ENCODE measurements at regions not wholly inside any gene's neighbourhood (a gene's known extent, or its start where the extent isn't known, plus 50 kb on each side); places are given as distances from the start of the nearest gene placed in this dataset.
A peak's percentile ranks its signal among the peaks of the same experiment; 100 is the strongest.

DNA sequence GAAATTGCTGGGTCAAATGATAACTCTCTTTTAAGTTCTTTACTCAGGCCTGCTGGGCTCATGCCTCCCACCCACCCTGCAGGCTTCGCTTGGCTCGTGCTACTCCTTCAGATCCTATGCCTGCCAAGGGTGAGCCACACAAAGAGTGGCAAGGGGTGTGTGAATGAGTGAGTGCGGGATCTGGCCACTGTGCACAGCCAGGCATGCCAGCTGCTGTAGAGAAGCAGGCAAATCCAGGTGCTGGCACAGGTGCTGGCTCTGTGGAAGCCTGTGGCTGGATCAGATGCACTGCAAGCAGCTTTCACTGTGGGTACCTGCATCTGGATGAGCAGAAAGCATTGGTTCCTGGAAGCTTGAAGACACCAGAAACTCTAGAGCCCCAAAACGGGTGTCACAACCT is 1055.7 kb upstream of the EPHA6 start:
- Histone ChIP-seq H3K79me1 (ENCODE audit: low read depth, low read length) (no peaks in the 10 kb centered on the region), H2BK120ac (ENCODE audit: low read depth, low read length) (no peak overlapping the region), H2BK12ac (ENCODE audit: low read length) (no peak overlapping the region), H3K9ac (ENCODE audit: low read depth, low read length, poor library complexity) (no peak overlapping the region), H2BK5ac (ENCODE audit: low read length) (no peak overlapping the region), H4K8ac (ENCODE audit: low read depth, low read length) (no peak overlapping the region), H3K4me1 (ENCODE audit: control insufficient read depth in 2 of 2, insufficient read depth in 1 of 2, low read depth in 1 of 2, low read length in 2 of 2) (no peaks in the 10 kb centered on the region), H3K23ac (ENCODE audit: low read depth, low read length, poor library complexity) (no peak overlapping the region), H3K4ac (ENCODE audit: low read length) (no peak overlapping the region), H3K9me3 (replicated peaks in 1 of 2; ENCODE audit: control insufficient read depth in 2 of 2, insufficient read depth in 1 of 2, low read depth in 1 of 2, low read length in 2 of 2) (no peaks in the 10 kb centered on the region), H4K91ac (ENCODE audit: low read depth, low read length, poor library complexity) (no peak overlapping the region), H3K14ac (ENCODE audit: low read length) (no peak overlapping the region), H3K18ac (ENCODE audit: low read length) (no peak overlapping the region), H2AK5ac (ENCODE audit: low read depth, low read length) (peak overlapping the region; percentile 37), H3K27me3 (ENCODE audit: control insufficient read depth in 3 of 3, insufficient read depth in 3 of 3, low read depth in 1 of 3, low read length in 3 of 3) (no peaks in the 10 kb centered on the region), H3K27ac (replicated peaks; ENCODE audit: low read length) (no peak overlapping the region), H3K4me3 (ENCODE audit: low read length in 2 of 2) (no peak overlapping the region), H3K4me2 (ENCODE audit: insufficient read depth, low read length, poor library complexity, severe bottlenecking) (no peak overlapping the region), H2BK15ac (ENCODE audit: low read length) (no peak overlapping the region), H2AFZ (ENCODE audit: low read length) (no peak overlapping the region), H3K36me3 (replicated peaks in 1 of 2; ENCODE audit: control insufficient read depth in 2 of 2, insufficient read depth in 2 of 2, low read length in 2 of 2) (no peaks in the 10 kb centered on the region)
- WGBS, 2 donors (ENCODE audit: extremely low coverage in 2 of 2, insufficient read length in 2 of 2, insufficient replicate concordance in 1 of 2) = no CpG with 5 or more reads among the region's 4 CpGs
- no peak for DNase-seq (ENCODE audit: low spot score)

DNA sequence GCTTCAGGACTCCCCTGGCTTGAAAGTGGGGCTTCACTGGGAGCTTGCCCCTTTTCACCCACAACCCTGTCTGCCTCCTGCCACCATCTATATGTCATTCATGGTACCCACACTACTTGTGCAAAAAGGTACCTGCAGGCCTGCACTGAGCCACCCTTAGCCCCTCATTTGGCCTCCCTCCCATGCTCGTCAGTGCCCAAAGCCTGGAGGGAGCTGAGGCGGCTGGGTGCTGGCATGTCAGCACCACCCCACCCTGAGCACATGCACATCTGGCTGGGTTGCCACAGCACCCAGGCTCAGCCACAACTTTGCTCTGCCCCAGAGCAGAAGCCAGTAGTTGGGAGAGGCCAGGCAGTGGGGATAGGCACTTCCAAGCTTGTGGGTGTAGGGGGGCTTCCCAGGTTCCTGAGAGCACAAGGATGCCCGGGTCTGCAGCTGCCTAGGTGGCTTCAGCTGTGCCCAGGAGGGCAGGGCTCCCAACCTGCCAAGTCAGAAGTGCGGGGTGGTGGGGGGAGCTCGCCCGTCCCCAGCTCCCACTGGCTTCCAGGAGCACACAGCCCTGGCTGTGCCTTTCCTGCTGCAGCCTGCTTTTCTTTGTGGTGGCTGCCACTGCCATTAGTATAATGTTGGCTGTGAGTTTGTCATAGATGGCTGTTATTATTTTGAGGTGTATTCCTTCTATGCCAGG is 1054.6 kb upstream of the EPHA6 start:
- Histone ChIP-seq H3K79me1 (ENCODE audit: low read depth, low read length) (no peaks in the 10 kb centered on the region), H3K4ac (ENCODE audit: low read length) (peak overlapping the region; percentile 78), H3K18ac (ENCODE audit: low read length) (peak overlapping the region; percentile 59), H3K27ac (replicated peaks; ENCODE audit: low read length) (no peak overlapping the region), H2BK120ac (ENCODE audit: low read depth, low read length) (no peak overlapping the region), H3K9me3 (replicated peaks in 1 of 2; ENCODE audit: control insufficient read depth in 2 of 2, insufficient read depth in 1 of 2, low read depth in 1 of 2, low read length in 2 of 2) (no peaks in the 10 kb centered on the region), H3K4me3 (ENCODE audit: low read length in 2 of 2) (no peak overlapping the region), H2BK15ac (ENCODE audit: low read length) (no peak overlapping the region), H3K4me2 (ENCODE audit: insufficient read depth, low read length, poor library complexity, severe bottlenecking) (no peak overlapping the region), H3K4me1 (ENCODE audit: control insufficient read depth in 2 of 2, insufficient read depth in 1 of 2, low read depth in 1 of 2, low read length in 2 of 2) (no peaks in the 10 kb centered on the region), H2AFZ (ENCODE audit: low read length) (no peak overlapping the region), H3K9ac (ENCODE audit: low read depth, low read length, poor library complexity) (no peak overlapping the region), H3K23ac (ENCODE audit: low read depth, low read length, poor library complexity) (no peak overlapping the region), H4K8ac (ENCODE audit: low read depth, low read length) (no peak overlapping the region), H4K91ac (ENCODE audit: low read depth, low read length, poor library complexity) (no peak overlapping the region), H2AK5ac (ENCODE audit: low read depth, low read length) (no peak overlapping the region), H3K27me3 (ENCODE audit: control insufficient read depth in 3 of 3, insufficient read depth in 3 of 3, low read depth in 1 of 3, low read length in 3 of 3) (no peaks in the 10 kb centered on the region), H3K36me3 (replicated peaks in 1 of 2; ENCODE audit: control insufficient read depth in 2 of 2, insufficient read depth in 2 of 2, low read length in 2 of 2) (no peaks in the 10 kb centered on the region), H2BK5ac (ENCODE audit: low read length) (no peak overlapping the region), H3K14ac (ENCODE audit: low read length) (no peak overlapping the region), H2BK12ac (ENCODE audit: low read length) (no peak overlapping the region)
- no CpG with 5 or more reads among the region's 6 CpGs for WGBS, 2 donors (ENCODE audit: extremely low coverage in 2 of 2, insufficient read length in 2 of 2, insufficient replicate concordance in 1 of 2)
- DNase-seq (ENCODE audit: low spot score) = no peak

- no peak for DNase-seq (ENCODE audit: low spot score)
- H2AK5ac ChIP-seq (ENCODE audit: low read depth, low read length) = no peak overlapping the region
- WGBS, 2 donors (ENCODE audit: extremely low coverage in 2 of 2, insufficient read length in 2 of 2, insufficient replicate concordance in 1 of 2) = no CpG with 5 or more reads among the region's 5 CpGs
- no peak overlapping the region for H3K4me3 ChIP-seq (ENCODE audit: low read length in 2 of 2)
- no peaks in the 10 kb centered on the region for H3K4me1 ChIP-seq (ENCODE audit: control insufficient read depth in 2 of 2, insufficient read depth in 1 of 2, low read depth in 1 of 2, low read length in 2 of 2)
- H3K9ac ChIP-seq (ENCODE audit: low read depth, low read length, poor library complexity) = no peak overlapping the region
- no peak overlapping the region for H2BK120ac ChIP-seq (ENCODE audit: low read depth, low read length)
- no peak overlapping the region for H3K18ac ChIP-seq (ENCODE audit: low read length)
- H3K4me2 ChIP-seq (ENCODE audit: insufficient read depth, low read length, poor library complexity, severe bottlenecking) = no peak overlapping the region
- no peak overlapping the region for H4K91ac ChIP-seq (ENCODE audit: low read depth, low read length, poor library complexity)
- no peak overlapping the region for H4K8ac ChIP-seq (ENCODE audit: low read depth, low read length)
- H3K9me3 ChIP-seq (replicated peaks in 1 of 2; ENCODE audit: control insufficient read depth in 2 of 2, insufficient read depth in 1 of 2, low read depth in 1 of 2, low read length in 2 of 2) = peaks cover 0 to 1% of the 10 kb centered on the region in 2 donors
- H3K27me3 ChIP-seq (ENCODE audit: control insufficient read depth in 3 of 3, insufficient read depth in 3 of 3, low read depth in 1 of 3, low read length in 3 of 3) = no peaks in the 10 kb centered on the region
- H3K36me3 ChIP-seq (replicated peaks in 1 of 2; ENCODE audit: control insufficient read depth in 2 of 2, insufficient read depth in 2 of 2, low read length in 2 of 2) = no peaks in the 10 kb centered on the region
- H3K79me1 ChIP-seq (ENCODE audit: low read depth, low read length) = no peaks in the 10 kb centered on the region
- no peak overlapping the region for H3K4ac ChIP-seq (ENCODE audit: low read length)
- no peak overlapping the region for H3K23ac ChIP-seq (ENCODE audit: low read depth, low read length, poor library complexity)
- no peak overlapping the region for H2AFZ ChIP-seq (ENCODE audit: low read length)
- H2BK12ac ChIP-seq (ENCODE audit: low read length) = no peak overlapping the region
- H3K14ac ChIP-seq (ENCODE audit: low read length) = no peak overlapping the region
- no peak overlapping the region for H3K27ac ChIP-seq (replicated peaks; ENCODE audit: low read length)
- H2BK5ac ChIP-seq (ENCODE audit: low read length) = no peak overlapping the region
- H2BK15ac ChIP-seq (ENCODE audit: low read length) = no peak overlapping the region
Measured at GRCh38 chr3:95775486-95776094, 1038.8 kb upstream of the EPHA6 start.

GRCh38 chr3:95781598-95781997 is 1032.8 kb upstream of the EPHA6 start:
- H2BK15ac ChIP-seq (ENCODE audit: low read length) = no peak overlapping the region
- H3K4ac ChIP-seq (ENCODE audit: low read length) = no peak overlapping the region
- no peak overlapping the region for H2BK12ac ChIP-seq (ENCODE audit: low read length)
- H3K4me2 ChIP-seq (ENCODE audit: insufficient read depth, low read length, poor library complexity, severe bottlenecking) = no peak overlapping the region
- no peak overlapping the region for H2AFZ ChIP-seq (ENCODE audit: low read length)
- H2BK5ac ChIP-seq (ENCODE audit: low read length) = no peak overlapping the region
- no peaks in the 10 kb centered on the region for H3K36me3 ChIP-seq (replicated peaks in 1 of 2; ENCODE audit: control insufficient read depth in 2 of 2, insufficient read depth in 2 of 2, low read length in 2 of 2)
- H2BK120ac ChIP-seq (ENCODE audit: low read depth, low read length) = no peak overlapping the region
- no peak overlapping the region for H3K14ac ChIP-seq (ENCODE audit: low read length)
- DNase-seq (ENCODE audit: low spot score) = no peak
- no peaks in the 10 kb centered on the region for H3K27me3 ChIP-seq (ENCODE audit: control insufficient read depth in 3 of 3, insufficient read depth in 3 of 3, low read depth in 1 of 3, low read length in 3 of 3)
- no peaks in the 10 kb centered on the region for H3K4me1 ChIP-seq (ENCODE audit: control insufficient read depth in 2 of 2, insufficient read depth in 1 of 2, low read depth in 1 of 2, low read length in 2 of 2)
- H3K23ac ChIP-seq (ENCODE audit: low read depth, low read length, poor library complexity) = no peak overlapping the region
- no peak overlapping the region for H3K18ac ChIP-seq (ENCODE audit: low read length)
- no peak overlapping the region for H3K4me3 ChIP-seq (ENCODE audit: low read length in 2 of 2)
- H4K91ac ChIP-seq (ENCODE audit: low read depth, low read length, poor library complexity) = no peak overlapping the region
- no peak overlapping the region for H3K27ac ChIP-seq (replicated peaks; ENCODE audit: low read length)
- no peak overlapping the region for H4K8ac ChIP-seq (ENCODE audit: low read depth, low read length)
- no peak overlapping the region for H2AK5ac ChIP-seq (ENCODE audit: low read depth, low read length)
- H3K9me3 ChIP-seq (replicated peaks in 1 of 2; ENCODE audit: control insufficient read depth in 2 of 2, insufficient read depth in 1 of 2, low read depth in 1 of 2, low read length in 2 of 2) = no peaks in the 10 kb centered on the region
- H3K79me1 ChIP-seq (ENCODE audit: low read depth, low read length) = no peaks in the 10 kb centered on the region
- H3K9ac ChIP-seq (ENCODE audit: low read depth, low read length, poor library complexity) = no peak overlapping the region

Measured in neuronal stem cell (in vitro differentiated cells).